Prostate gland (tissue), 2 donors: ENCODE measurements at regions not wholly inside any gene's neighbourhood (a gene's known extent, or its start where the extent isn't known, plus 50 kb on each side); places are given as distances from the start of the nearest gene placed in this dataset.

Source experiments
- CTCF ChIP-seq, 4 experiments: fragments of 200-600 bp in 2 of 4; fragments of 450-650 bp in 2 of 4; sonication (generic) in 2 of 4; IDR thresholded peaks; 1 replicate in 3 of 4; 2 replicates in 1 of 4; pipeline ENCODE4 v1.5.1; 2016 to 2019; ENCODE audit warnings: antibody characterized with exemption in 4 of 4, mild to moderate bottlenecking in 2 of 4, moderate library complexity in 2 of 4
- POLR2A ChIP-seq: fragments of 450-650 bp; IDR thresholded peaks from one replicate; pipeline ENCODE4 v1.6.1; 2016; ENCODE audit warnings: antibody characterized with exemption, mild to moderate bottlenecking
- POLR2AphosphoS5 ChIP-seq: sonication (generic); formaldehyde crosslinking; IDR thresholded peaks from one replicate; pipeline ENCODE4 v1.6.1; 2017; ENCODE audit warnings: antibody characterized with exemption

DNA sequence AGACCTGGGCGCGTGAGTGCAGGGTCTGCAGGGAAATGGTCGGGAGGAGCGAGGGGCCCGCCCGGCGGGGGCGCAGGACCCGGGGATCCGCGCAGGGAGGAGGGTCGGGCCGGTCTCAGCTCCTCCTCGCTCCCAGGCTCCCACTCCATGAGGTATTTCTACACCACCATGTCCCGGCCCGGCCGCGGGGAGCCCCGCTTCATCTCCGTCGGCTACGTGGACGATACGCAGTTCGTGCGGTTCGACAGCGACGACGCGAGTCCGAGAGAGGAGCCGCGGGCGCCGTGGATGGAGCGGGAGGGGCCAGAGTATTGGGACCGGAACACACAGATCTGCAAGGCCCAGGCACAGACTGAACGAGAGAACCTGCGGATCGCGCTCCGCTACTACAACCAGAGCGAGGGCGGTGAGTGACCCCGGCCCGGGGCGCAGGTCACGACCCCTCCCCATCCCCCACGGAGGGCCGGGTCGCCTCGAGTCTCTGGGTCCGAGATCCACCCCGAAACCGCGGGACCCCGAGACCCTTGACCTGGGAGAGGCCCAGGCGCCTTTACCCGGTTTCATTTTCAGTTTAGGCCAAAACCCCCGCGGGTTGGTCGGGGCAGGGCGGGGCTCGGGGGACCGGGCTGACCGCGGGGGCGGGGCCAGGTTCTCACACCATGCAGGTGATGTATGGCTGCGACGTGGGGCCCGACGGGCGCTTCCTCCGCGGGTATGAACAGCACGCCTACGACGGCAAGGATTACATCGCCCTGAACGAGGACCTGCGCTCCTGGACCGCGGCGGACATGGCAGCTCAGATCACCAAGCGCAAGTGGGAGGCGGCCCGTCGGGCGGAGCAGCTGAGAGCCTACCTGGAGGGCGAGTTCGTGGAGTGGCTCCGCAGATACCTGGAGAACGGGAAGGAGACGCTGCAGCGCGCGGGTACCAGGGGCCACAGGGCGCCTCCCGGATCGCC lies 54.2 kb upstream of the HLA-A start:
- TF ChIP-seq CTCF (IDR thresholded peaks at IDR 0.05) (no peak), POLR2A (no peak), POLR2AphosphoS5 (no peak)
